Caco-2 (cell line): ENCODE measurements at regions not wholly inside any gene's neighbourhood (a gene's known extent, or its start where the extent isn't known, plus 50 kb on each side); places are given as distances from the start of the nearest gene placed in this dataset.

Source experiments
- BruUV-seq: library from RNA; stranded (reverse); fragments of 400-500 nt; replicated peaks from 2 replicates; lab custom pipeline; 2021; lab: Mats Ljungman, UMichigan
- CTCF ChIA-PET: fragments of 300-600 bp; sonication (Branson Sonifier 250); formaldehyde crosslinking; loops from one replicate; lab custom pipeline; 2022; ENCODE audit warnings: antibody characterized with exemption; lab: Charles Lee
- POLR2A ChIA-PET: fragments of 300-600 bp; sonication (Branson Sonifier 250); formaldehyde crosslinking; loops from one replicate; lab custom pipeline; 2022; ENCODE audit warnings: antibody characterized with exemption; lab: Charles Lee
- DNase-seq, 2 experiments: peaks; one replicate each; pipeline versions ENCODE4 v3.0.0 to v3.0.0-alpha.2; 2020 to 2022
- H3K27me3 ChIP-seq: replicated peaks from 2 replicates; pipeline ENCODE4 v1.6.0; 2011; ENCODE audit warnings: low read length; ENCODE audit not compliant: control insufficient read depth, insufficient read depth
- H3K36me3 ChIP-seq: 2 replicates; pipeline ENCODE4 v1.5.1; 2011; ENCODE audit warnings: low read length; ENCODE audit not compliant: control insufficient read depth, insufficient read depth
- H3K4me1 ChIP-seq: fragments of 250-450 bp; sonication (Bioruptor Pico); 2 replicates; pipeline ENCODE4 v1.5.1; 2020; ENCODE audit warnings: mild to moderate bottlenecking
- H3K4me3 ChIP-seq: 2 replicates; pipeline ENCODE4 v1.5.1; 2011; ENCODE audit warnings: low read depth, mild to moderate bottlenecking, control low read depth, low read length
- H3K9me3 ChIP-seq: fragments of 250-450 bp; sonication (Bioruptor Pico); 2 replicates; pipeline ENCODE4 v1.5.1; 2020; ENCODE audit warnings: mild to moderate bottlenecking, moderate library complexity
- H3K27ac Mint-ChIP-seq: one replicate; pipeline ENCODE4 v1.8.0; 2022; ENCODE audit warnings: mixed read lengths; ENCODE audit not compliant: unreplicated experiment
- H3K27me3 Mint-ChIP-seq: one replicate; pipeline ENCODE4 v1.8.0; 2022; ENCODE audit warnings: mixed read lengths; ENCODE audit not compliant: insufficient read depth, unreplicated experiment
- H3K36me3 Mint-ChIP-seq: one replicate; pipeline ENCODE4 v1.8.0; 2022; ENCODE audit warnings: mild to moderate bottlenecking, mixed read lengths; ENCODE audit not compliant: insufficient read depth, unreplicated experiment
- H3K4me1 Mint-ChIP-seq: one replicate; pipeline ENCODE4 v1.8.0; 2022; ENCODE audit warnings: low read depth, mixed read lengths; ENCODE audit not compliant: unreplicated experiment
- H3K4me3 Mint-ChIP-seq: one replicate; pipeline ENCODE4 v1.8.0; 2022; ENCODE audit warnings: mild to moderate bottlenecking, moderate library complexity, mixed read lengths; ENCODE audit not compliant: unreplicated experiment
- H3K9me3 Mint-ChIP-seq: one replicate; pipeline ENCODE4 v1.8.0; 2022; ENCODE audit warnings: mixed read lengths; ENCODE audit not compliant: unreplicated experiment
- intact Hi-C: fragments of 100-400 bp; cut with micrococcal nuclease; formaldehyde crosslinking; loops from one replicate; pipeline ENCODE4 v1.10.0; 2022; ENCODE audit not compliant: unreplicated experiment
- TF ChIP-seq, protein P1 (sequence below), 2 experiments: fragments of 200-600 bp in 1 of 2; IDR thresholded peaks; 1 replicate in 1 of 2; 2 replicates in 1 of 2; pipeline versions ENCODE4 v1.5.1 to v1.8.0; 2011 to 2022; ENCODE audit warnings: antibody characterized with exemption in 1 of 2, control low read depth in 1 of 2, inconsistent platforms in 1 of 2, low read depth in 1 of 2, low read length in 1 of 2, mild to moderate bottlenecking in 1 of 2, moderate library complexity in 1 of 2; ENCODE audit not compliant: insufficient read depth in 1 of 2, severe bottlenecking in 1 of 2, unreplicated experiment in 1 of 2

DNA sequence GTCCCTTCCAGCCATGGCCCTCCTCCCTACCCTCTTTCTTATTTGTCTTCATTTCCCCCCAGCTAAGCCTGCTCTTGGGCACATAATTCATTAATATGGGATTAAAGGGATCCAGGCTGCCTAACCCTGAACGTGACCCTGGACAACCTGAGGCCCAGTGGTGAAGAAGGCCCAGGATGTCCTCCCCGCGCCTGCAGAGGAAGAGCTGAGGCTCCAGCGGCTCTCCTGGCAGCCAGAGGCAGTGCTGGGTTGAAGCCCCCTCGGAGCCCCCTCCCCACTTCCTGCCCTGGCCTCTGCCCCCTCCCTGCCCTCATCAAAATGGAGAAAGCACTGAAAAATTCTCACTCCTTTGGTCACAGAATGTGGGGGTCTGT is 96.5 kb upstream of the ATP2B2 start:
- ChIA-PET CTCF (no interaction called here), POLR2A (no interaction called here)
- Histone ChIP-seq H3K9me3 (no peaks in the 10 kb centered on the region), H3K36me3 (no peaks in the 10 kb centered on the region), H3K27me3 (no peaks in the 10 kb centered on the region; the same call in none of the 2 replicates), H3K4me3 (no peak overlapping the region), H3K4me1 (no peaks in the 10 kb centered on the region)
- H3K4me1 Mint-ChIP-seq: no peaks in the 10 kb centered on the region
- BruUV-seq: no TSS peak
- no peak for DNase-seq
- H3K27ac Mint-ChIP-seq: no peak overlapping the region
- TF ChIP-seq, protein P1, sequence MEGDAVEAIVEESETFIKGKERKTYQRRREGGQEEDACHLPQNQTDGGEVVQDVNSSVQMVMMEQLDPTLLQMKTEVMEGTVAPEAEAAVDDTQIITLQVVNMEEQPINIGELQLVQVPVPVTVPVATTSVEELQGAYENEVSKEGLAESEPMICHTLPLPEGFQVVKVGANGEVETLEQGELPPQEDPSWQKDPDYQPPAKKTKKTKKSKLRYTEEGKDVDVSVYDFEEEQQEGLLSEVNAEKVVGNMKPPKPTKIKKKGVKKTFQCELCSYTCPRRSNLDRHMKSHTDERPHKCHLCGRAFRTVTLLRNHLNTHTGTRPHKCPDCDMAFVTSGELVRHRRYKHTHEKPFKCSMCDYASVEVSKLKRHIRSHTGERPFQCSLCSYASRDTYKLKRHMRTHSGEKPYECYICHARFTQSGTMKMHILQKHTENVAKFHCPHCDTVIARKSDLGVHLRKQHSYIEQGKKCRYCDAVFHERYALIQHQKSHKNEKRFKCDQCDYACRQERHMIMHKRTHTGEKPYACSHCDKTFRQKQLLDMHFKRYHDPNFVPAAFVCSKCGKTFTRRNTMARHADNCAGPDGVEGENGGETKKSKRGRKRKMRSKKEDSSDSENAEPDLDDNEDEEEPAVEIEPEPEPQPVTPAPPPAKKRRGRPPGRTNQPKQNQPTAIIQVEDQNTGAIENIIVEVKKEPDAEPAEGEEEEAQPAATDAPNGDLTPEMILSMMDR (IDR thresholded peaks at IDR 0.05; ENCODE audit: insufficient read depth in 1 of 2, low read depth in 1 of 2, low read length in 1 of 2, severe bottlenecking in 1 of 2, unreplicated experiment in 1 of 2): no peak
- H3K9me3 Mint-ChIP-seq: no peaks in the 10 kb centered on the region
- intact Hi-C loops: no loop called here
- peaks cover 20% of the 10 kb centered on the region for H3K27me3 Mint-ChIP-seq
- no peak overlapping the region for H3K4me3 Mint-ChIP-seq
- no peaks in the 10 kb centered on the region for H3K36me3 Mint-ChIP-seq

DNA sequence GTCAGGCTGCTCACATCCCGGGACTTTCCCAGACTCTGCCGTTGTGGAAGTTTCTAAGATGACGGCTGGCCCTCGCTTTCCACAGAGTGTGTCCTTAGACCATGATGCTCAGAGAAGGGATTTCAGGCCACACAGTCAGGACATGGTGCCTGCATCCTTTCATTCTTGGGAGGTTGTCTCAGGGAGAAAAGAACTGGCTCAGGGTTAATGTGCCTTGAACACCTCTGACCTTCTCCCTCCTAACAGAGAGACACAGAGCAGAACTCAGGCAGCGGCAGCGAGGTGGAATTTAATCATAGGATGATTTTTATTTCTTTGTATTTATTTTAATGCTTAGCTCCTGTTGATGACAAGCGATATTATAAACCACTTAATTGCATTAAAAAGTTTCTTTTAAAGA is 96.9 kb upstream of the ATP2B2 start:
- H3K4me3 ChIP-seq: no peak overlapping the region
- no peaks in the 10 kb centered on the region for H3K36me3 ChIP-seq
- no peaks in the 10 kb centered on the region for H3K4me1 Mint-ChIP-seq
- CTCF ChIA-PET: no interaction called here
- peaks cover 20% of the 10 kb centered on the region for H3K27me3 Mint-ChIP-seq
- POLR2A ChIA-PET: no interaction called here
- H3K9me3 Mint-ChIP-seq: no peaks in the 10 kb centered on the region
- no peaks in the 10 kb centered on the region; the same call in none of the 2 replicates for H3K27me3 ChIP-seq
- no TSS peak for BruUV-seq
- H3K4me1 ChIP-seq: no peaks in the 10 kb centered on the region
- no peaks in the 10 kb centered on the region for H3K36me3 Mint-ChIP-seq
- DNase-seq: no peak
- TF ChIP-seq, protein P1 (IDR thresholded peaks at IDR 0.05; ENCODE audit: insufficient read depth in 1 of 2, low read depth in 1 of 2, low read length in 1 of 2, severe bottlenecking in 1 of 2, unreplicated experiment in 1 of 2): no peak
- intact Hi-C loops: no loop called here
- no peaks in the 10 kb centered on the region for H3K9me3 ChIP-seq
- no peak overlapping the region for H3K27ac Mint-ChIP-seq
- H3K4me3 Mint-ChIP-seq: no peak overlapping the region

DNA sequence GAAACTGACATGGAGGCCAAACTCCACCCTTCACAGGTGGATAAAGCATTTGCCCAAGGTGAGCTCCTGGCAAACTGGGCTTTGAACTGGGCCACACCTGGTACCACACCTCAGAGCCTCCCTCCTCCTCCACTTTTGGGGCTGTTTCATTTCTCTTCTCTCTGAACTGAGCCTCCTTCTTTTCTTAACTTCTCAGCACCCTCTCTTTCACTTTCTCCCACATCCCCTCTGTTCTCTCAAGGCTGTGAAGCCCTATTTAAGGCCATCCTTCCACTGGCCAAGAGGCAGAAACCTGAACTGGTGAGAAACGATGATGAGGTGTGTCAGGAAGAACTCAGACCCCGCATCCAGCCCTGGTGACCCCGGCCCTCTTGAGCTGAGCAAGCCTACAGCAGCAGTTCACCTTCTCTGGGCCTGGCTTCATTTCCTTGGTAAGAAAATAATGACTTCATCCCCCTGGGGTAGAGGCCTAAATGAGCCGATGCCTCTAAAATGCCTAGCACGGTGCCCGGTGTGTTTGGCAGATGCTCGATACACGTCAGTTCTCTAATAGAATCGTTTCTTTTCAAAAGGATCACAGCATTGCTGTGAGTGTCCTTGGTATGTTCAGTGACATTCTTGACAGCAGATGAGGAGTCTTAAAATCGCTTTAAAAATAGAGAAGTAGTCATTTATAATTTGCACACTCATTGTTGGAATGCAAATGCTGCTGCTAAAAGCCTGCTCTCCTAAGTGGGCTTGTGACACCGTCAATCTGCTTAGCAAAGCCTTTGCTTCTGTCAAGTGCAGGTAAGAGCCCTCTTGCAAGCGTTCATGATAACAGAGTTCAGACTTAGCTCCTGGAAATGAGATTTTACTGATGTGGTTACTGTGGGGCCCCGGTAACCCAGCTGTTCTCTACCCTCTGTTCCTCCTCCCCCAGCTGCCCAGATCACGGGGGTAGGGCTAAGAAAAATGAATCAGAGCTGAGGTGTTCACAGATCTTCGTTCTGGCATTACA is 97.7 kb upstream of the ATP2B2 start:
- no peaks in the 10 kb centered on the region for H3K36me3 ChIP-seq
- BruUV-seq: no TSS peak
- CTCF ChIA-PET: no interaction called here
- TF ChIP-seq, protein P1 (IDR thresholded peaks at IDR 0.05; ENCODE audit: insufficient read depth in 1 of 2, low read depth in 1 of 2, low read length in 1 of 2, severe bottlenecking in 1 of 2, unreplicated experiment in 1 of 2): no peak
- POLR2A ChIA-PET: no interaction called here
- no peak for DNase-seq
- H3K4me3 ChIP-seq: no peak overlapping the region
- no peaks in the 10 kb centered on the region; the same call in none of the 2 replicates for H3K27me3 ChIP-seq
- no peaks in the 10 kb centered on the region for H3K4me1 Mint-ChIP-seq
- no peaks in the 10 kb centered on the region for H3K9me3 ChIP-seq
- no peak overlapping the region for H3K4me3 Mint-ChIP-seq
- H3K27ac Mint-ChIP-seq: no peak overlapping the region
- peaks cover 17% of the 10 kb centered on the region for H3K27me3 Mint-ChIP-seq
- H3K9me3 Mint-ChIP-seq: no peaks in the 10 kb centered on the region
- no peaks in the 10 kb centered on the region for H3K36me3 Mint-ChIP-seq
- intact Hi-C loops: no loop called here
- H3K4me1 ChIP-seq: no peaks in the 10 kb centered on the region
